OCI-LY7 (cell line): ENCODE measurements at regions not wholly inside any gene's neighbourhood (a gene's known extent, or its start where the extent isn't known, plus 50 kb on each side); places are given as distances from the start of the nearest gene placed in this dataset.

Source experiments
- CTCF ChIP-seq: fragments of 200-600 bp; sonication (generic); conservative IDR thresholded peaks from 2 replicates; pipeline ENCODE4 v1.5.1; 2014; ENCODE audit warnings: mild to moderate bottlenecking, antibody characterized with exemption, low read length, moderate library complexity, mixed read lengths
- EZH2phosphoT487 ChIP-seq: fragments of 200-600 bp; sonication (generic); IDR thresholded peaks from 2 replicates; pipeline ENCODE4 v1.6.1; 2018; ENCODE audit warnings: low read depth, borderline replicate concordance, mild to moderate bottlenecking, mixed run types, antibody characterized with exemption, low read length, moderate library complexity, mixed read lengths

GRCh38 chr21:23316190-23316589, 2291.1 kb downstream of the MRPL39 start:
- TF ChIP-seq CTCF (no peak), EZH2phosphoT487 (no peak)
